Activated T-cell treated with anti-CD3 and anti-CD28 coated beads, Interleukin-2, amount 50 U/mL, for 72 hours (primary cell): ENCODE measurements at regions not wholly inside any gene's neighbourhood (a gene's known extent, or its start where the extent isn't known, plus 50 kb on each side); places are given as distances from the start of the nearest gene placed in this dataset.

Experiments
- ATAC-seq, 2 donors: fragments of 150-1000 bp; cut with Tn5 transposase; replicated peaks in 1 of 2; 2 replicates each; pipeline ENCODE4 v1.10.0; 2021; ENCODE audit warnings: moderate library complexity in 2 of 2, mild to moderate bottlenecking in 1 of 2
- DNase-seq, 2 donors: peaks; one replicate each; pipeline ENCODE4 v3.0.0; 2021 to 2022; ENCODE audit warnings: mixed read lengths in 1 of 2
- H3K27ac Mint-ChIP-seq: one replicate; pipeline ENCODE4 v1.8.0; 2022; ENCODE audit warnings: mild to moderate bottlenecking, moderate library complexity, mixed read lengths
- H3K27me3 Mint-ChIP-seq: one replicate; pipeline ENCODE4 v1.8.0; 2022; ENCODE audit warnings: low read depth, mixed read lengths
- H3K36me3 Mint-ChIP-seq, 2 donors: one replicate each; pipeline ENCODE4 v1.8.0; 2022; ENCODE audit warnings: mixed read lengths in 2 of 2, mild to moderate bottlenecking in 1 of 2; ENCODE audit not compliant: insufficient read depth in 2 of 2
- H3K4me1 Mint-ChIP-seq: one replicate; pipeline ENCODE4 v1.8.0; 2022; ENCODE audit warnings: low read depth, mixed read lengths
- H3K4me3 Mint-ChIP-seq, 2 donors: one replicate each; pipeline ENCODE4 v1.8.0; 2022; ENCODE audit warnings: mild to moderate bottlenecking in 2 of 2, mixed read lengths in 2 of 2, moderate library complexity in 2 of 2
- H3K9me3 Mint-ChIP-seq, 2 donors: one replicate each; pipeline ENCODE4 v1.8.0; 2022; ENCODE audit warnings: mixed read lengths in 2 of 2

DNA sequence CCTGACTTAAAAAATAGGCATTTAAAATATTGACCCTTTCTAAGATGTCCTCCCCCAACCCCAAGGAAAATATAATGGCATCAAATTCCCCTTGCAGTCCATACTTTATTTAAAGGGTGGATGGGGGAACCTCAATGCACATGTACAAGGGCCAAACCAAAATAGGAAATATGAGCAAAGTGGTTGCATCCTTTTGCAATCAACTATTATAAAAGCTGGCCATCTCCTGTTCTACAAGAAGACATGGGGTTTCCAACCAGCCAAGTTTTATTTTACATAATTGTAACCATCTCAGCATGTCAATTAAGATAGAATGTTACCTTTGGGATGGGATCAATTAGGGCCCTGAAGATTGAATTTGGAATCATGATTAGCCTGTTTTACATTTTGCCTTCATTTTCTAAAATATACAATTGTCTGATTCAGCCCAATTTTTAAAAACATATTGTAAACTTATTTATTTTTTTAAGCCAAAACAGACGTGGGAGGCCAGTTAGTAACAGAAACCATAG, 146.7 kb upstream of the NFIA start:
- no peak for DNase-seq
- no peak for ATAC-seq
- H3K4me1 Mint-ChIP-seq: peaks cover 5% of the 10 kb centered on the region

DNA sequence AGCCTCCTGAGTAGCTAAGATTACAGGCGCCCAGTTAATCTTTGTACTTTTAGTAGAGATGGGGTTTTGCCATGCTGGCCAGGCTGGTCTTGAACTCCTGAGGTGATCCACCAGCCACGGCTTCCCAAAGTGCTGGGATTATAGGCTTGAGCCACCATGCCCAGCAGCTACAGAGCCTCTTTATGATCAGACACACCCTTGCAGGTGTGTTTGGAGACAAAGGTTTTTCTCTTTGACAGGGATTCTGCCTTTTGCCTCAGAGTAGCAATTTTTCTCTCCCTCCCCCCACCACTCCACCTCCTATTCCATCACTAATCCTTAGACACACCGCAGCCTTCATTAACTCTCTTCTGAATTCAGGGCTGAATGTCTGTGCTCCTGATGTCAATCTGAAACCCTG, 152.2 kb upstream of the NFIA start:
- Mint-ChIP-seq H3K4me1 (no peaks in the 10 kb centered on the region), H3K9me3 (no peaks in the 10 kb centered on the region), H3K36me3 (no peaks in the 10 kb centered on the region), H3K27ac (no peak overlapping the region), H3K27me3 (peaks cover 5% of the 10 kb centered on the region), H3K4me3 (no peak overlapping the region)
- no peak for ATAC-seq
- DNase-seq: no peak

More for the DNA sequence above, 146.7 kb upstream of the NFIA start:
- no peaks in the 10 kb centered on the region for H3K36me3 Mint-ChIP-seq
- peaks cover 26% of the 10 kb centered on the region for H3K27me3 Mint-ChIP-seq
- H3K9me3 Mint-ChIP-seq: no peaks in the 10 kb centered on the region
- H3K4me3 Mint-ChIP-seq: no peak overlapping the region
- no peak overlapping the region for H3K27ac Mint-ChIP-seq

DNA sequence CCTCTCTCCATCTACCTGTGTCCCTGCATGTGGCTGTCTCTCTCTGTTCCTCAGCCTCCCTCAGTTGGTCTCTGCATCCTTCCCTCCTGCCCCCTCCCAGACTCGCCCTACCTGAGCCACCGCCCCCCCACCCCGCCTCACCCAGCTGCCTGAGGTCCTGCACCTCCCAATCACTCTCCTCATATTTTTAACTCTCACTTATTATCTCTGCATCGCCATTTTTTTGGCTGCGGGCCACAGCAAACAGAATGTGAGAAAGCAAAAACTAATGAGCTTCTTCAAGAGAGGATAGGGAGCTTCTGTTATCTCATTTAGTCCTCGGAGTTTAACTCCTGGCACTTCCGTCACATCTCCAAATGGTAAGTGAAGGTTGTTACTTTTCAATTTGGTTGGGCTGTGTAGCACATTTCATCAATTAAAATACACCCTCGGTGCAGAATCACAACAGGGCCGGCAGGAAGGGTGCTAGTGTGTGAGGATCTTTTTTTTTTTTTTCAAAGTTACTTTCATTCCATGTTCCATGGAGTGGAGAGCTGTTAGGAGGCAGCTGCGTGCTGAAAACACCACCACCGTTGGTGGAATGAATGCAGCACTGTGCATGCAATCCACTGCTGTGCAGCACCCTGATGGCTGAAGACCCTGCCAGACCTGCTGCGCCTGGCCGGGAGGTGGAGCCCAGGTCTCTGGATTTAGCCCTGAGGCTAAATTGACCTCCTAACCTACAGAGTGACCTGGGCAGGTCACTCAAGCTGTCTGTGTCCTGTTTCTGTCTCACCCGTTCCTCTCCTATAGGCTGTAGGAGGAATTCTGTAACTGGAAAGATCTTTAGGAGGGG, 157.2 kb upstream of the NFIA start:
- no peak for ATAC-seq

DNA sequence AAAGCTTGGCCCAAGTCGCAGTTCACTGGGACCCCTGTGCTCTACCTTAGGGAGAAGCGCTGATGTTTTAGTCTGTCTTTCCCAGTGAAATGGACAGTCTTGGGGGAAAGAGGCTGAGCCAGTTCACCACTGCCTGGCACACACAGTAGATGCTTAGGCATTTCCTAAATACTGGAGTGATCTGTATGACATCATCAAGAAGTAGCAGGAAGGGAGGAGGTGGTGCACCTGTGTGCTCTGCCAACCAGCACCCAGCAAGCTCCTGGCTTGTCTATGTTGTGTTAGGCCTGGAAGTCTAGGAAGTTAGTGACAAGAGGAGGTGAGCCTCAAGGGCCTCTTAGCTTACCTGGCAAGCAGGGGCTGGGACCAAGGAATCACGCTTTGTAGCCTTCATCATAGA, 158.2 kb upstream of the NFIA start:
- no peaks in the 10 kb centered on the region for H3K4me1 Mint-ChIP-seq
- no peak overlapping the region for H3K4me3 Mint-ChIP-seq
- H3K27ac Mint-ChIP-seq: no peak overlapping the region
- no peaks in the 10 kb centered on the region for H3K9me3 Mint-ChIP-seq
- ATAC-seq (no peak), DNase-seq (no peak)
- no peaks in the 10 kb centered on the region for H3K36me3 Mint-ChIP-seq
- H3K27me3 Mint-ChIP-seq: no peaks in the 10 kb centered on the region

More for the DNA sequence above, 157.2 kb upstream of the NFIA start:
- H3K4me1 Mint-ChIP-seq: no peaks in the 10 kb centered on the region
- no peak for DNase-seq
- peaks cover 5% of the 10 kb centered on the region for H3K27me3 Mint-ChIP-seq
- H3K36me3 Mint-ChIP-seq: no peaks in the 10 kb centered on the region
- no peak overlapping the region for H3K27ac Mint-ChIP-seq
- no peaks in the 10 kb centered on the region for H3K9me3 Mint-ChIP-seq
- no peak overlapping the region for H3K4me3 Mint-ChIP-seq

DNA sequence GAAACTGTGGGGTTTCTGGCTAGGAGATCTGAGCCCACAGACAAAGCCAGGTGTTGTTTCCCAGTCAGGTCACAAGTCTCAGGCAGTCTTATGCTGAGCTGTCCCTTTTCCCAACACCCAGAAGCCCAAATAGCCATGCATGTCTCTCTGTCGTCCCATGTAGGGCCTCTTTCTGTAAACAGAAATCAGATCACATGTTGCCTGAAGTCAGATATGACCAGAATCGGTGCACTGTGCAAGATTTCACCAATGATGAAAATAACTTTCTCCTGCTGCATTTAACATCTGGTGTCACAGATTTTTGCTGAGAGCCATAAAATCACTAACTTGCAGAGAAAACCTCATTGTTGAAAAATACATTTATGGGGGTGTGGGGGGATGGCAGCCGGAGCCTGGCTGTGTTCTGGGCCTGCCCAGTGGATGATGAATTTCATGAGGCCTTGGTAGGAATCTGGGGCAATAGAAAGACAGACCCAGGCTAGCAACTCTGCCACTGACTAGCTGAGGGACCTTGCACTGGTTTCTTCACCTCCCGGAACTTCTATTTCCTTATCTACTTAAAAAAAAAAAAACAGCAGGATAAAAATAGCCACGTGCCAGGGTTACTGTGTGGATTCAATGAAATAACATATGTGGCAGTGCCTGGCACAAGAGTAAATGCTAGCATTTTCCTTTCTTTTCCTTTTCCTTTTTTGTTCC, 158.8 kb upstream of the NFIA start:
- Mint-ChIP-seq H3K36me3 (no peaks in the 10 kb centered on the region), H3K4me3 (no peak overlapping the region), H3K27ac (no peak overlapping the region), H3K4me1 (no peaks in the 10 kb centered on the region), H3K9me3 (no peaks in the 10 kb centered on the region), H3K27me3 (no peaks in the 10 kb centered on the region)
- DNase-seq (no peak), ATAC-seq (no peak)

DNA sequence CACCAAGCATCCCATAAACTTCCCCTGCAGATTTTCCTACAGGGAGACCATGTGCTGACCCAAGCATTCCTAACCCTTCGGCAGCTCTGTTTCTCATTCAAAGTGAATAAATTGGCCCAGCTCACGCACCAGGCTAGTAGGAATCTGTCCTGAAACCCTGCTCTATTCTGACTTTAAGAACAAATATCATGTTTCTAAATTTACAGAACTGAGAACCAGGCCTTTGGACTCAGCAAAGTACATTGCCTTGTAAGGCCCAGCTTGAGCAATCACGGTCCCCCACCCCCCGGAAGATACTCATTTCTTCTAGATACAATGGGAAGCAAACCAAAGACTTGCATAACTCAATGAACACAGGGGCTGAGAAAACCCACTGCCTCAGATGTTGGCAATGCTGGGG, 160.1 kb upstream of the NFIA start:
- no peak overlapping the region for H3K4me3 Mint-ChIP-seq
- no peaks in the 10 kb centered on the region for H3K27me3 Mint-ChIP-seq
- ATAC-seq: no peak
- no peak for DNase-seq
- no peaks in the 10 kb centered on the region for H3K4me1 Mint-ChIP-seq
- H3K36me3 Mint-ChIP-seq: no peaks in the 10 kb centered on the region
- no peak overlapping the region for H3K27ac Mint-ChIP-seq
- no peaks in the 10 kb centered on the region for H3K9me3 Mint-ChIP-seq

DNA sequence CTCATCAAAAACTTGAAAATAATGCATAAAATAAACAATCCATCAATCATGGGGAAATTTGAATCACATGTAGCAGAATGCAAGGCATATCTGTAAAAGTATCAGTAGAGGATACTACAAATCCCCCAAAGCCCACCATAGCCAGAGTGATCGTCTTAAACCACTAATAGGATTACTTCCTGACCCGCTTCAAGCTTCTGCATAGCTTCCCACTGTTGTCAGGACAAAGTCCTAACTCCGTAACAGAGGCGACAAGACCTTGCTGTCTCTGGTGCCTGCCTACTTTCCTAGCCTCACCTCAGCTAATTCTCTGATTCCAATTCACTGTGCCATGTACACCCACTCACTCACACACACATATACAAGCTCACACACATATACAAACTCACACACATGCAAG, 161.2 kb upstream of the NFIA start:
- Mint-ChIP-seq H3K9me3 (no peaks in the 10 kb centered on the region), H3K4me3 (no peak overlapping the region), H3K36me3 (no peaks in the 10 kb centered on the region), H3K4me1 (no peaks in the 10 kb centered on the region), H3K27me3 (peaks cover 7% of the 10 kb centered on the region), H3K27ac (no peak overlapping the region)
- ATAC-seq: no peak
- DNase-seq: no peak

DNA sequence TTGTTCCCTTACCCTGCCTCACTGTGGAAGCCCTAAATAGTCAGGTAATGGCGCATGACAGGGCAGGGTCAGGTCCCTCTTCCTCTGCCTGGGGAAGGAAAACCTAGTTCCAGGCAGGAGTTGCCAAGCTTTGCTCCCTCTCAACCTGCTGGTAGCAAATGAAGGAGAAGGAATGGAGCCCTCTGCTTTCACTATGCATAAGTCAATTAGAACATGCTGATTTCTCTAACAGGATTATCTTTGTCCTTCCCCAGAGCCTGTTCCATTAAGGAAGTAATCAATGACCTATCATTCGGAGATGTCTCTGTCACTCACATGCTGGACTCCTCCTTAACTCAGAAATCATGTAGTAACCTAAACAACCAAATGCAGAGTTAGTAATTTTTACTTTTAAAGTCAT, 161.8 kb upstream of the NFIA start:
- ATAC-seq (no peak), DNase-seq (no peak)
- Mint-ChIP-seq H3K9me3 (no peaks in the 10 kb centered on the region), H3K27ac (no peak overlapping the region), H3K27me3 (peaks cover 9% of the 10 kb centered on the region), H3K4me1 (no peaks in the 10 kb centered on the region), H3K4me3 (no peak overlapping the region), H3K36me3 (no peaks in the 10 kb centered on the region)

DNA sequence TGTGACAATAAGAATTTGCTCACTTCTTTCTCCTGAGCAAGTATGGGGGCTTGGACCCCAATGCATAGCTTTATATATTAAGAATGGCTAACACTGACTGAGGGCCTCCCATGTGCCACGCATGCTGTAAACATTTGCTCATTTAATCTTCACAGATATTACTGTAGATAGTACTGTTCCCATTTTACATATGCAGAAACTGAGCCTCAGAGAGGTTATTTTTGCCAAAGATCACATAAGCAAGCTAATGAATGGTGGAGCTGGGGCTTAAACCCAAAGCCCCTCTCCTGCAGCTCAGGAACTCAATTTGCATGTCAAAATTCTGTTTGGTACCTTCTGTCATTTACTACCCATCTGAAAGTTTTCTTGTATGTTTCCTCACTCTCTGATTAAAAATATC, 163.5 kb upstream of the NFIA start:
- H3K4me1 Mint-ChIP-seq: no peaks in the 10 kb centered on the region
- peaks cover 0 to 1% of the 10 kb centered on the region in 2 donors for H3K9me3 Mint-ChIP-seq
- DNase-seq (no peak), ATAC-seq (no peak)
- H3K36me3 Mint-ChIP-seq: no peaks in the 10 kb centered on the region
- H3K27me3 Mint-ChIP-seq: peaks cover 19% of the 10 kb centered on the region
- no peak overlapping the region for H3K4me3 Mint-ChIP-seq
- H3K27ac Mint-ChIP-seq: no peak overlapping the region

DNA sequence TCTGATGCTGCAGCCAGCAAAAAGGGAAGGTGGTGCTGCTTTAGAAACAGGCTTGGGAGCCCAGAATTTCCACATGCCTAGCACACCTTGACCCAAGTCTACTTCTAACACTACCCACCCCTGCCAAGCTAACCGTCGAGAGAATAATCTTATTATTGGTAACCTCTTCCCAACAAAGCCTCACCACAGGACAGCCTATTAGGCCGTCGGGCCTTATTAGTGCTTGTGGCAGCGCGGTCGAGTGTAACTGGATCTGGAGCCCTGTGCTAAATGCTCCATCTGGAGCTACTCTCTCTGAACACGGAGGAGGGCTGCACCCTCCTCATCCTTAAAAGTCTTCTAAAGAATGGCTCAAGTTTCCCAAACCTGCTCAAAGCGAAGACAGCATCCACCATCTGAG, 165.5 kb upstream of the NFIA start:
- Mint-ChIP-seq H3K4me3 (no peak overlapping the region), H3K9me3 (peaks cover 0 to 1% of the 10 kb centered on the region in 2 donors), H3K27ac (no peak overlapping the region), H3K4me1 (no peaks in the 10 kb centered on the region), H3K36me3 (no peaks in the 10 kb centered on the region), H3K27me3 (peaks cover 27% of the 10 kb centered on the region)
- DNase-seq (no peak), ATAC-seq (no peak)

DNA sequence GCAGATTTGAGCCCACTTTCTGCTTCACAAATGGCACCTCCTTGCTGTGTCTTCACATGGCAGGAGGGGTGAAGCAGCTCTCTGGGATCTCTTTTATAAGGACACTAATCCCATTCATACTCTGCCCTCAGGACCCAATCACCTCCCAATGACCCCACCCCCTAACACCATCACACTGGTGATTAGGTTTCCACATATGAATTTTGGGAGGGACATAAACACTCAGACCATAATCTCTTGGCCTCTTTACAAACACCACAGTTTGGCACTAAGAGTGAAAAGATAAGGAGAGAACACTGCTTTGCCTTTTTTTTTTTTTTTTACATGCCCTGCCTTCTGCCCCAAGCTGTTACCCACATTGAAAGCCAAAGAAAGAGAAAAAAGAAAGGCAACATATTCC, 166.2 kb upstream of the NFIA start:
- ATAC-seq: no peak
- Mint-ChIP-seq H3K9me3 (peaks cover 0 to 1% of the 10 kb centered on the region in 2 donors), H3K4me1 (no peaks in the 10 kb centered on the region), H3K36me3 (no peaks in the 10 kb centered on the region), H3K27me3 (peaks cover 27% of the 10 kb centered on the region), H3K4me3 (no peak overlapping the region), H3K27ac (no peak overlapping the region)
- DNase-seq: no peak

DNA sequence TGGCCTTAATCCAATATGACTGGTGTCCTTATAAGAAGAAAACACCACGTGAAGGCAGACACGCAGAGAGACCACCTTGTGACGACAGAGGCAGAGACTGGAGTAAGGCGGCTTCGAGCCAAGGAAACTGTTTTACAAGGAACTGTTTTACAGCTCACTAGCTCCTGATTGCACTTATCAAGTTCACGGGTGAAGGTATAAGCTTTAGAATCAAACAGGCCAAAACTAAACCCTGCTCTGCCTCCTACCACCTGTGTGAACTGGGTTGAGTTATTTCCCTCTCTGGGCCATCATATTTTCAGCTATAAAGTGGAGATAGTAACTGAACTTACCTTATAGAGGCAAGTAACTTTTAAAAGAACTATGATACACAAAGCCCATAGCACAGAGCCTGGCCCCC, 166.9 kb upstream of the NFIA start:
- Mint-ChIP-seq H3K4me3 (no peak overlapping the region), H3K27ac (no peak overlapping the region), H3K36me3 (no peaks in the 10 kb centered on the region), H3K27me3 (peaks cover 27% of the 10 kb centered on the region), H3K4me1 (no peaks in the 10 kb centered on the region), H3K9me3 (peaks cover 0 to 1% of the 10 kb centered on the region in 2 donors)
- no peak for DNase-seq
- ATAC-seq: no peak

DNA sequence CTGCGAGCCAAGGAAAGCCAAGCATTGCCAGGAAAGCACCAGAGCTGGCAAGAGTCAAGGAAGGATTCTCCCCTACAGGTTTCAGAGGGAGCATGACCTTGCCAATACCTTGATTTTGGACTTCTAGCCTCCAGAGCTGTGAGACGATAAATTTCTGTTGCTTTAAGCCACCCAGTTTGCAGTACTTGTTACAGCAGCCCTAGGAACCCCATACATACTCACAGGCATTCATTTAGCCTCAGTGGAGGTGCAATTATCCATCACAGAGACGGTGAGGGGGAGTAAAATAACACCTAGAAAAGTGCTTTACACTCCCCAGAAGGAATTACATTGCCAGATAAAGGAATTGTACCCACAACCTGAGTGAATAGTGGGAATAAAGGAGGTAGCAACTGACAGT, 167.4 kb upstream of the NFIA start:
- Mint-ChIP-seq H3K4me1 (no peaks in the 10 kb centered on the region), H3K4me3 (no peak overlapping the region), H3K9me3 (peaks cover 0 to 1% of the 10 kb centered on the region in 2 donors), H3K27ac (no peak overlapping the region), H3K36me3 (no peaks in the 10 kb centered on the region), H3K27me3 (peaks cover 27% of the 10 kb centered on the region)
- DNase-seq (no peak), ATAC-seq (no peak)
